GM19395 (cell line): ENCODE measurements at regions not wholly inside any gene's neighbourhood (a gene's known extent, or its start where the extent isn't known, plus 50 kb on each side); places are given as distances from the start of the nearest gene placed in this dataset.
"Not testable (repeated sequence)": the region's sequence is repeated elsewhere in the genome, so short reads cannot be mapped to it uniquely, and the experiment has no call there.

Source experiments
- ATAC-seq: cut with Tn5 transposase; IDR thresholded peaks from one replicate; pipeline ENCODE4 v1.9.1; 2021; ENCODE audit warnings: mild to moderate bottlenecking, moderate library complexity; ENCODE audit not compliant: unreplicated experiment

DNA sequence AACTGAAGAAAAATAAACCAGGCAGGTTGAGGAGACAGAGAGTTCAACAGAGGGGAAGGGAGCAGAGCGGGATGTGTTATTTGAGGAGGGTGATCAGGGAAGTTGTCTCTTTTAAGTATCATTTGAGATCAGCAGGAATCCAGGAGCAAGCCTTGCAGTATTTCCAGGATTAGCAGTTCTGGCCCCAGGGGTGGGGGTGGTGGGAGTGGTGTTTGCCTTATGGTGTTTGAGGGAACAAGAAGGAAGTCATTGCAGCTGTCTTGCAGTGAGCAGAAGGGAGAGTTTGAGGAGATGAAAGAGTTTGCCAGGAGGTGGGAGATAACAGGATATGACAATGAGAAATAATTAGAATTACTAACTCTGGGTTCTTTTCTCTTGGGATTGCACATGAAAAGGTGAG lies 418.6 kb downstream of the NELL2 start:
- no peak for ATAC-seq

GRCh38 chr12:44454959-44455358 lies 421.2 kb downstream of the NELL2 start:
- ATAC-seq = not testable (repeated sequence)

DNA sequence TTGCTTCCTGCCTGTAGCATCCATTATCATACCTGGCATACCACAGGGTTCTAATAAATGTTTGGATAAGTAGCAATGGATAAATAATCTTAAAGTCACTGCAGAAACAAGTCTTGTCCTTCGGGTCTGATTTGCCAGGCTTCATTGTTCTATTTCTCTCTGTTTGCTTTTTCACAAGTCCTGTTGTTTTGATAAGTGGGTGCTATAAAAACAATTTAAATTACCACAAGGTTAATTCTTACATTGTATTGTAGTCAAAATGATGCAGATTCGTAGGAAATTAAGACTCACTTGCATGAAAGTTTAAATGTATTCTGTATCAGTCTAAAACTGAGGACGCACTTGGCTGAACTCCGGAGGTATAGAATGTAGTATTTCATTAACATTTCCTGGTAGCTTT lies 429.9 kb downstream of the NELL2 start:
- no peak for ATAC-seq

DNA sequence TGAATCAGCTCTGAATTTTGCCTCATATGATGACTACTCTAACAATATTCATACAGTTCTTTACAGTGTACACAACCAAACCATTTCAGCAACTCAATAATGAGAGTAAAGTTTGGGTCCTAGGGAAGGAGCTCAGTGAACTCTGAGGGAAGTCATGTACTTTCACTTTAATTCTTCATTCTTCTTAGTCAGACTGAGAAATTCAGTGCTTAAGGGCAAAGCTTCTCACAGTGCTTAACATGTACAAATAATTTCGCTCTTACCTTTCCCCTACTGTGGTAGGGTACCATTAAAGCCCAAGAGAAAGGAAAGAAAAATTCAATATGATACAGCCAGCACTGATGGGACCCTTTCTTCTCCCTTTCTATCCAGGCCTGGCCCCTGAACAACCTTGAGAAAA lies 435.0 kb downstream of the NELL2 start:
- peak; percentile 76 for ATAC-seq
